GM19023 (cell line): ENCODE measurements at regions not wholly inside any gene's neighbourhood (a gene's known extent, or its start where the extent isn't known, plus 50 kb on each side); places are given as distances from the start of the nearest gene placed in this dataset.

Source experiments
- ATAC-seq: cut with Tn5 transposase; IDR thresholded peaks from one replicate; pipeline ENCODE4 v1.9.1; 2021; ENCODE audit warnings: mild to moderate bottlenecking, moderate library complexity; ENCODE audit not compliant: unreplicated experiment

DNA sequence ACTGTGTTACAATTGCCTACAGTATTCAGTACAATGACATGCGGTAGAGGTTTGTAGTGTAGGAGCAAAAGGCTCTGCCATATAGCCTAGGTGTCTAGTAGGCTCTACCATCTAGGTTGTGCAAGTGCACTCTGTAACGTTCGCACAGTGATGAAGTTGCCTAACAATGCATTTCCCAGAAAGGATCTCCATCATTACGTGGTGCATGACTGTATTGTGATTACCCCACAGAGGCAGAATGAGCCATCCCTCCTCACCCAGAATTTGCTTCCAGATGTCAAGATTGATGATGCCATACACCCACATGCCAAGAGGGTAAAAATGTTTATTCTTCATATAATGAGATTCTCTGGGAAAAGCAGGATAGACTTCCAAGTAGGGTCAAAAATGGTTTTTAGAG lies 199.3 kb upstream of the CTTNBP2NL start:
- no peak for ATAC-seq

DNA sequence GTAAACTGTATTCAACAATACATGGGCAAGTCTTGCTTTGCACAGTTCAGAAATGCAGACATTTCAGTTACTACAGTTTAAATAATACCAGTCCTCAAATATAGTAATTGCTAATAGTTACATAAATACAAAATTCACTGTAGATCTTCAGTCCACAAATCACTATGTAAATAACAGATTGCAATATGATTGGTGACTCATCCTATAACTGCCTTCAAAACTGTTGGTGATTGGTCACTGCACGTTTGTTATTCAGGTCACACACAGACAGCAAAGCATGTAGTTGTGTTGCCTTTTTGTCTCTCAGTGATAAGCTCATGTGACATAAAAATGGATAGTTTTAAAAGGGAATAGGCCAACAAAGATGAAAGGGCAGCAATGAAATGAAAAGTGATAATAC lies 186.5 kb upstream of the CTTNBP2NL start:
- ATAC-seq, result no peak

DNA sequence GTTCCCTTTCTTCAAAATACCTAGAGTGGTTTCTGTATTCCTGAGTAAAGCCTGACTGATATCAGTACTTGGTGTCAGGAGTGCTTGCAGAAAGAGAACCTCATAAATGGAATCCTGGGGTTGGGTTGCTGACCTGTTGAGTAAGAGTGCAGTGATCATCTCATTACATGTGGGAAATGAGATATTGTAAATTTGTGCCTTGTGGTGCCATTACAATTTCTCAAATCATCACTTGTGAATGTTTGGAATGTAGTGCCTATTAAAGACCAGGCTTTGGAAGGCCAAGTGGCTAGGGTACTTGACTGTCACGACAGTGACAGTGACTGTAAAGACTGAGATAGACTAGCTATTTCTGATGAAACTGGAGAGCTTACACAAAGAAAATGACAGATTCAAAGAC lies 176.7 kb upstream of the CTTNBP2NL start:
- ATAC-seq, result no peak

DNA sequence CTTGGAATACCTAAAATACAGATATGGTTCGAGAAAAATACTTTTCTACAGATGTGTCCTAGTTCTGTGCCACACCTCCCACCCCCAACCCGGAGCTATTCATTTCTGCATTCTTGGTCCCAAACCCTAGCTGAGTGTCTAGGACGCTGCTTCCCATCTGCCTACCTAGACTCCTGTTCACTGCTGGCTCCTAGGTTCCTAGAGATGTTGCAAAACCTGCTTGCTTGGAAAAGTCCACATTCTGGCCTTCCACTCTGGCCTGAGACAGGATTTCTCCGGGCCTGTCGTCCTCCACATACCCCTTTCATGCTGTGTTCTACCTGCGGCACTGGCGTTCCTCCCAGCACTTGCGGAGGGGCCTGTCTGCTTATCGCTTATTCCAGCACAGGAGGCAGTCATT lies 165.8 kb upstream of the CTTNBP2NL start:
- ATAC-seq, result no peak

DNA sequence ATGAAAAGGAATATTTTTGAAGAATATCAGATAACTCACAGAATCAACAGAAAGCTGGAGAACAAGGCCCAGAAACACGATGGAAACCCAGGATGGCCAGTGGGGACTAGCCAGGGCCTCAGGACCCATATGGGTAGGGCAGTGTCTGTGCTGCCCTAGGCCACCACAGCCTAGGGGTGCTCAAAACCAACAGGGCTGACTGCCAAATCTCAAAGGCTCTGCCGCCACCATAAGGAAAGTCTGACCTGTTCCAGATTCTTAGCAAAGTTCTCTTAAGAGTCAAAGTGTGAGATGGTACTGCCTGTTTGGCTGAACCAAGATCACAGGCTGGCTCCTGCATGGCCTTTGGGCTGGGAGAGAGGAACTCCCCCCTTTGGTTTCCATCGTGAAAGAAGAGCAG lies 164.7 kb upstream of the CTTNBP2NL start:
- no peak for ATAC-seq

DNA sequence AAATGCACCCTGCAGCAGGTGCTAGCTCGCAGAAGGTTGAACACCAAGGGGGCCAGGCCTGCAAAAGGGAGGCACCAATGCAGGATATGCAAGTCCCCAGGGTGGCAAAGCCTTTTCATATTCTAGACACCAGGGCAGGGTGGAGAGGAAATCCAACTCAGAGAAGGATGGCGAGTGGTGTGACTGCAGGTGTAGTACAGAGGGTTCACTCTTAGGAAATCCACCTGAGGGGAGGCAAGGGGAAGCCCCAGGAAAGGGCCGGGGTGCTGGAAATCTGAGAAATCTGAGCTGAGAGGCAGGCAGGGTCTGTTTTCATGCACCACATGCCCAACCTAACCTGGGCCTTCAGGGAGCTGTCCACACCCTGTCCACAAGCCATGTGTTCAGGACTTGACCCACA lies 163.2 kb upstream of the CTTNBP2NL start:
- no peak for ATAC-seq

DNA sequence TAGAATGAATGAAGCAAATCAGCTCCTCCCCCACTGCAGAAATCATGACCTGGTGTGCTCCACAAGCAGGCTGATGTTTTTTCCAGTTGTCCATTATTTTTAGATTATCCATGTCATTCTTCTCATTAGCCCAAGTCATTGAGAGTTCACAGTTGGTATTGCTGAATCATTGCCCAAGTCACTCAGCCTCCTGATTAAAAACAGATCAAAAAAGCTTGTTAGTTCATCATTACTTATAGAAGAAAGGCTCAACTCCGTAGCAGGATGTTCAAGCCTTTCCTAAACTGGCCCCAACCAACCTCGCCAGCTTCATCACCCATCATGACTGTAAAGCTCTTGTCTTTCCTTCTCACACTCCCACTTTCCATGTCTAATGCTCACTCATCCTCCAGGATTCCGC lies 161.3 kb upstream of the CTTNBP2NL start:
- no peak for ATAC-seq

DNA sequence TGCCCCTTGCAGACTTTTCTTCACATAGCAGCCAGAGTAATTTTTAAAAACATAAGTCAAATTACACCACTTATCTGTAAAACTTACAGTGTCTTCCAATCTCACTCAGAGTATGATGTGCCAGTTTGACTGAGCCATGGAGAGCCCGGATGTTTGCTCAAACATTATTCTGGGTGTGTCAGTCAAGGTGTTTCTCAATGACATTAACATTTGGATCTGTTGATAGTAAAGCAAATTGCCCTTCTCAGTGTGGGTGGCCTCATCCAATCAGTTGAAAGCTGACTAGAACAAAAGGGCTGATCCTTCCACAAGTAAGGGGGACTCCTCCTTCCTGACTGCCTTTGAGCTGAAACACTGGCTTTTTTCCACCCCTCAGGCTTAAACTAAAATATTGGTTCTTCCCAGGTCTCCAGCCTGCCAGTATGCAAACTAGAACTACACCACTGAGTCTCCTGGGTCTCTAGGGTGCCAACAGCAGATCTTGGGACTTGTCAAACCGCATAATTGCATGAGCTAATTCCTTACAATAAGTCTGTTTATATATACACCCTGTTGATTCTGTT lies 157.9 kb upstream of the CTTNBP2NL start:
- no peak for ATAC-seq

DNA sequence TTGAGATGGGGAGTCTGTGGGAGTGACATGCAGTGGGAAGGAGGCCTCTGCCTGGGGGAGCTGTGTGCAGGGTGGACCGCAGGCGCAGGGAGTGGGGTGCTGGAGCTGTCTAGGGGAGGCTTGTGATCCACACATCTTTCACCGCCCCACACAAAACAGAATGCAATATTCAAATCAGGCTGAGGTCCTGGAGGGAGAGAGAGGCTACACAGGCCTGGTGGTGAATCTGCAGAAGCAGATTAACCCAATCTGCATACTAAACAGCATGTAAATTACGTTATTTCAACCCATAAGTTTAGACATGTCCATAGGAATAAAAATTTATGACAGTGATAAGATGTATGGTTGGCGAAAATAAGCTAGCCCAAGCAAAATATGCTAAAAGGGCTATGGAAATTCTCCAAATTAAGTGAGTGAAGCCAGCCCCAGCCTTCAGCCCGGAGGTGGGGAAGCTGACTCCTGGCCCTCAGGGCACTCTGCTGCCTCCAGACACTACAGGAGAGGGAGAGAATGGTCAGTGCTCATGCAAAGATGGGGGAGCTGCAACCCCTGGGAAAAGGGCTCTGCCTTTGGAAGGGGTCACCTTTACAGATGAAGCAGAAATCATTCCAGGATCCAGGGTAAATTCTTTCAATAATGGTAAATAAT lies 156.2 kb upstream of the CTTNBP2NL start:
- ATAC-seq, result no peak

DNA sequence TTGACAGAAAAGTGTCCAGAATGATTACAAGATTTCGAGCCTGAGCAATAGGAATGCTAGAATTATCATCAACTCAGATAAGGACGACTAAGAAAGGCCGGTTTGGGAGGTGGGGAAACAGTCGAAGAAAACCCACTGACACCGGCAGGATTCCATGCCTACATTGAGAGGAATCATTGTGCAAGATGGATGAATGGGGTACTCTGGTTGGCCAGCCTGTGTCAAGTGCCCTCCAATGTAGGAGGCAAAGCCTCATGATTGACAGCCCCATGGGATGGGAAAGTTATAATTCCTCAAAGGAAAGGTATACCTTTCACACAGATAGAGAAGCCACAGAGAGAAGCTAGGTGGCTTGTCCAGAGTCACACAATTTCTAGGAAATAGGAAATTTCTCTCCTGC lies 153.5 kb upstream of the CTTNBP2NL start:
- no peak for ATAC-seq

DNA sequence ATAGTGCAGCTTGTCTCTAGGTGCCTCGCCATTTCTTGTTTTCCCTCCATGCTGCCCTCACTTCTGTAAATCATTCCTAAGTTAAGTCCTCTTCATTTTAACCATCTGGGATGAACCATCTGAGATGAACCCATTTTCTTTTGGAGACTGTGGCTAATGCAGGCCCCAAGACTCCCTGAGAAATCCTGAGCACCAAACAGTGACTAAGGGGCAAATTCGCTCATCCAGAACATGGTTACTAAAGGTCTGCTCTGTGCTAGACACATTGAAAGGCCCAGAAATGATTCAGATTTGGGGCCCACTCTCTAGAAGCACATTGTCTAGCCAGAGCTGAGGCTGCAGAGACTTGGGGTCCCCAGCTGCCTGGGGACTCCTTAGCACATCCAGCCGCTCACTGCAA lies 151.9 kb upstream of the CTTNBP2NL start:
- no peak for ATAC-seq

DNA sequence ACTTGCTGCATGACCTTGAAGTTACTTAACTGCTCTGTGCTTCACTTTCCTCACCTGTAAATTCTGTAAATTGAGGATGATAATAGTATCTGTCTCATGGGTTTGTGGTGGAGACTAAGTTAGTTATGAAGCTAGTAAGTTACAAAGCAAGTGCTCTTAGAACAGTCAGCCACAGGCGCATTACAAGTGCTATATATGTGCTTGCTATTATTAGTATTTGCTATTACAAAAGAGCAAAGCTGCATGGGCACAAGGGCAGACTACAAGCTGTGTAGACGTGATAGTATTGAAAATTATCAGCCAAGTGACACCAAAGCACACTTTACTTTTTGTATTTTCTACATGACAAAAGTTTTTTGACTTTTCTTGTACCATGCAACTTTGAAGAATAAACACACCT lies 150.9 kb upstream of the CTTNBP2NL start:
- no peak for ATAC-seq

DNA sequence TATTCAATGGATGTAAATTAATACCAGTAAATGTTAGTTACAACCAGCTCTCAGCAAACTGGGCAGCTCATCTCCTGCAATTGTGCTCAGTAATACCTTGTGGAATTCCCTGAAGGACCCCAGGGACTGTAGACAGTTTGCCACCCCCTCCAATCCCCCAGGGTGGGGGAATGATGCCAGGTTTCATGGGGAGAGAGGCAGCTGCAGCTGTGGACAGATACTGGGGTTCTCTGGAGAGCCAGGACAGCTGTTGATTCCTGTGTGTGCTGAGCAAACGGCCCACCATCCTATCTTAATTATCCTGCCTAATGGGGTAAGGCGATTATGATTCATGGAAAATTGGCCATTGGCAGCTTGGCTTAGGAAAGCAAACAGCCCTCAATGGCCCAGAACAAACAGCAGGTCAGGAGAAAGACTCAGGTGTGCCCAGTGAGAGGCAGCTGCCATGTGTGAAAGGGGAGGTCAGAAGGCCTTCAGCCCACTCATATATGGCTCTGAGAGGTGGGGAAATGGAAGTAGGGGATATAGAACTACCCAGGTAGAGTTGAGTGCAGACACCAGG lies 148.9 kb upstream of the CTTNBP2NL start:
- no peak for ATAC-seq

DNA sequence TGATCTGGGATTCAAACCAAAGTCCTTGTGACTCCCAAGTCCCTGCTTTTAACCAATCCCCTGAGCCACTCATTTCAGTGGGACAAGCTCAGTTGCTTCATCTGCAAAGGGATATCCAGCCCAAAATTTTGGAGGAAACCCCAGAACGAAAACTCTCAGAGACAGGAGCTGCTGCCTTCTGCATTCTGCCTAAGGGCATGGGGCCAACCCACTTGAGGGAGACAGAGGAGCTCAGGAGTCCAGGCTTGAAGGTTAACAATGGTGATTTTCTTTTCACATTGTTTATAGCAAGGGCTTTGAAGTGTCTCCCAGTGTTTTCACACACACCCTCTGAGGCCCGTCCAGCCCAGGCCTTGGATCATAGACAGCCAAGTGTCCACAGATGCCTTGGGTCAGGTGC lies 148.1 kb upstream of the CTTNBP2NL start:
- no peak for ATAC-seq

DNA sequence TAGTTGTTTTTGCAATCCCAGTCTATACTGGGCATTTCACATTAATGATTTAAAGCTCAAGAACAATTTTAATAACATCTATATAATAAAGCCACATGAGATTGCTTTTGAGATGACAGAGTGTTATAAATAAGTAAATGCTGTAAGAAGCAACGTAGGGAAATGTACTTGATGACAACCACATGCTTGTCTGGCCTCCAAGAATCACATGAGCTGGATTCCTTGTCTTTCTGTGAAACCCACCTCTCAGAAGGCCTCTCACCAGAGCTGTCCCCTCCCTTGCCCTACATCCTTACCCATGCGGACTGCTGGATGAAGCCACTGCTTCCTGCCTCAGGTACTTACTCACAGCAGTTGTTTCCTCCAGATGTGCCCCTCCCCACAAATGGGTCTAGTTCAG lies 145.1 kb upstream of the CTTNBP2NL start:
- ATAC-seq, result no peak

DNA sequence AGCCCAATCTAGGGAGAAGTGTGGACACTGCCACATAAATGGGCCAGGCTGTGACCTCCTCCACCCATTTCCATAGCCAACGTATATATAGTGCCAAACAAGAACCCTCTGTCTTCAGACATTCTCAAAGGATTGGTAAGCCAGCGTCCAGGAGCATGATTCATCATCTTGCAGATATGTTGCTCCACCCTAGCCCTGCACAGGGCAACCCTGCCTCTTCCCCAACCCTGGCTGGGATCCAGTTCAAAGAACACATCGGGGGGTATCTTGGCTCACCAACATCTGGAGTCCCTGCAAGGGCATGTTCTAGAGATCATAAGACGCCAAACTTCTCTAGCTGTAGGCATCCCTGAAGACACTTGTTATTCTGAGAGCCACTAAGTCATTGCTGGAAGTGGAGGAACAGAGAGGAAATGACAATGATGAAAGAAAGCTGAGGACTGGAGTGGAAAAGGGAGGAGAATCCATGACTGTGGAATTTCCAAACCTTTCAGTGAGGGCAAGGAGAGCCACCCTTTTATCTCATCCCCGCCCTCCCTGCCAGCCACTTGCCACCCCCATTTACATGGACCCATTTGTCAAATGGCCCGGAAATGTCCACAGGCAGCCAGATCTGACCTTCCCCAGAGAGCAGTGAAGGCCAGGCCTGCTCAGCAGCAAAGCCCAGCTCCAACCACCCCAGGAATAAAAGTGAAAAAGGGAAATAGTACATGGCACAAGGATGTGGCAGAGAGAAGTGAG lies 144.1 kb upstream of the CTTNBP2NL start:
- no peak for ATAC-seq

DNA sequence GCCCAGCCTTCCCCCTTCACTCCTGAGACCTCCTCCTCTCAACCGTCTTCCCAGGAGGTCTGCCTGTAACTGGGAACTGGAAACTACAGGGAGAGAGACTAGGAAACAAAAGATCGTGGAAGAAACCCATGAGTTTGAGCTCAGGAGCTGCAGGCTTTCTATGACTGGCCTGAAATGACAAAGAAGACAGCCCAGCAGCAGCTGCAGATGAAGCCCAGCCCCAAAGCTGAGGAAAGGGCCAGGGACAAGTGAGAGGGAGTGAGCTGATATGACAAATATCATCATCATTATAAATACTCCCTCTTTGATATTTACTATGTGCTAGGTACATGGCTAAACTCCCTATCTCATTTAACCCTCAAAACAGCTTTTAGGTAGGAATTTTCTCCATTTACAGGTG lies 142.6 kb upstream of the CTTNBP2NL start:
- ATAC-seq, result no peak

DNA sequence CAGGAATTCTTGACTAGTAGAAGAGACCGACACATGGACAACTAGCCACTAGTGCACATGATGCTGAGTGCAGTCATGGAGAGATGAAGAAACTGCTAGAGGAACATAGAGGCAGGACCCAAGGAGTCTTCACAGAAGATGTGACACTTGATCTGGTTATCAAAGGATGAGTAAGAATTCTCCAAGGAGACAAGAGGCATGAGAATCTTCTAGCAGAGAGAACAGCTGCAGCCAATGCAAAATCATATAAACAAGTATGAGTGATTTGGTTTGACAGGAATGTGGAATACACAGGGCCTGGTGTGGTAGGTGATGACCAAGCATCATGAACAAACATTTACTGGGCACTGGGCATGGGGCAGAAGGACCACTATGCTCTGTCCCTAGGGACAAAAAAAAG lies 140.9 kb upstream of the CTTNBP2NL start:
- ATAC-seq, result no peak

DNA sequence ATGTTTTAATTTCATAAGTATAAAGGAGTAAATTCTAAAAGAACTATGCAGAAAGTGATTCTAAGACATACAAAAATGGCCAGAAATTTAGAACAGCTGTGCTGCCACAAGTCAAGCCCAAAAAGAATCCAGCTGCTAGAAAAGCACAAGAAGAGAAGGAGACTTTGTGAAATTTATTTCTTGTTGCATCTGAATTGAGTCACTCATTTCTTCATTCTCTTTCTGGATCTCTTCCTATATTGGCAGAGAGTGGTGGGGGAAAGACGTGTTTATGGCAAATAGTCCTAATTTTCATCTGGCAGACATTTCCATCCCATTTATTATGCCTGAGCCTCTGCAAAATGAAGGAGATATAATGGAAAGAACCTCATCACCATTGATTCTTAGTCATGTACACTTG lies 139.6 kb upstream of the CTTNBP2NL start:
- ATAC-seq, result no peak

DNA sequence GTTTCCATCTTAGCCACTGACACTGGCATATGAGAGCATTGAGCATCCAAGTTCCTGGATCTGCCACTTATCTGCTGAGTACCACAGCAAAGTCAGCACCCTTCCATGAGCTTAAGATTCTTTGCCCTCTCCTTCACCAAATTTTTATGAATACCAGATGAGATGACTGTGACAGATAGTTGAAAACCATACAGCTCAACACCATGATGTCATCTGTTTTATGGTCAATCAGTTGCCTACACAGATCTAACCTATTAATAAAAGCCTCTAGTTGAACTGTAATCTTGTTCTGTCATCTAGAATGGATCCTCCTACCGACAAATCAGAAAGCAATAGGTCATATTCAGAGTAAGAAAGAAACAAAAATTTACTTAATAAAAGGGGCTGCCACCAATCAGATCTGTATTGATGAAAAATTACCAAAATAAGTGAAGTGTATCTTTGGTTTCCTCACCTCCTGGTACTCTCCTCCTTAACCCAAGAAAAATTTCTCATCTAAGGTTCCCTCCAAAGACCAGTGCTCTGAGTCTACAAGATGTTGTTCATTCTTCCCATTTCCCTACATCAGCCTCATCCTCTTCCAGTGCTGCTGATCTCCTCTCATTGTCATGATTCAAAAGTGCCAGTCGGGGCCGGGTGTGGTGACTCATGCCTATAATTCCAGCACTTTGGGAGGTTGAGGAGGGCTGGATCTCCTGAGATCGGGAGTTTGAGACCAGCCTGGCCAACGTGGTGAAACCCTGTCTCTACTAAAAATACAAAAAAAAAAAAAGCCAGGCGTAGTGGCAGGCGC lies 138.8 kb upstream of the CTTNBP2NL start:
- ATAC-seq, result no peak

DNA sequence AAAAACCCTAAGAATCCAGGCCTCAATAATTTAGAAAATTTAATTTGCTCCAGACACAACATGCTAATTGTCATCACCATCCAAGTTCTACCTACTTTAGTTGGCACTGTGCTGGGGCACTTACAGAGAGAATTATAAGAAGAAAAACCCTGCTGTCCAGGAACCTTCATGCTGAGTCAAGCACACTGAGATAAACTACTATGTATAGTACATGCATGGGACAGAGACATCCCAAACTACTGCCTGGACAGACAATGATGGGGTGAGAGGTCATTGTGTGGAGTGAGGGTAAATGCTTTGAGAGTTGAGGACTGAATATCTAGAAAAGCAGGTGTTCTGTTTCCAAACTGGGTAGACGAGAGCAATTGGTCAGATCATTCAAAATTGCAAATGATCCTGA lies 135.3 kb upstream of the CTTNBP2NL start:
- ATAC-seq, result no peak
